Hepatocyte (in vitro differentiated cells): ENCODE measurements at regions not wholly inside any gene's neighbourhood (a gene's known extent, or its start where the extent isn't known, plus 50 kb on each side); places are given as distances from the start of the nearest gene placed in this dataset.

ENCODE experiments used
- CTCF ChIP-seq: fragments of 200-600 bp; sonication (generic); IDR thresholded peaks from 2 replicates; pipeline ENCODE4 v1.5.1; 2016; ENCODE audit warnings: antibody characterized with exemption, mild to moderate bottlenecking; ENCODE audit not compliant: poor library complexity
- EZH2 ChIP-seq: fragments of 200-600 bp; sonication (generic); IDR thresholded peaks from 2 replicates; pipeline ENCODE4 v1.6.1; 2016; ENCODE audit warnings: antibody characterized with exemption, mild to moderate bottlenecking, borderline replicate concordance

- TF ChIP-seq CTCF (no peak), EZH2 (no peak)
These were observed 73.1 kb downstream of the ATP6V1G3 start for GRCh38 chr1:198467342-198467741.
